ENCODE measurements at regions not wholly inside any gene's neighbourhood (a gene's known extent, or its start where the extent isn't known, plus 50 kb on each side); places are given as distances from the start of the nearest gene placed in this dataset.

GRCh38 chr9:108367188-108367587 lies 488.6 kb downstream of the ACTL7B start:
- Histone ChIP-seq H3K36me3 (no peaks in the 10 kb centered on the region), H3K27ac (no peak overlapping the region), H3K4me1 (no peaks in the 10 kb centered on the region), H3K27me3 (no peaks in the 10 kb centered on the region), H3K9me3 (no peaks in the 10 kb centered on the region), H3K4me3 (no peak overlapping the region)
- no peak for TF ChIP-seq EP300 (IDR thresholded peaks at IDR 0.05)
- no peak for TF ChIP-seq CTCF (IDR thresholded peaks at IDR 0.05)
- TF ChIP-seq POLR2AphosphoS5 (IDR thresholded peaks at IDR 0.05): no peak
- TF ChIP-seq POLR2A (IDR thresholded peaks at IDR 0.05): no peak
- no peak for DNase-seq
- intact Hi-C loops (cut with DNase I): no loop called here

GRCh38 chr9:108363311-108363710 lies 492.5 kb downstream of the ACTL7B start:
- TF ChIP-seq POLR2AphosphoS5 (IDR thresholded peaks at IDR 0.05) (no peak), POLR2A (IDR thresholded peaks at IDR 0.05) (no peak), CTCF (IDR thresholded peaks at IDR 0.05) (no peak), EP300 (IDR thresholded peaks at IDR 0.05) (no peak)
- 24 to 51% methylated on average over 1 of the region's 1 CpG for WGBS, 2 donors
- Histone ChIP-seq H3K9me3 (no peaks in the 10 kb centered on the region), H3K27ac (no peak overlapping the region), H3K4me1 (no peaks in the 10 kb centered on the region), H3K4me3 (no peak overlapping the region), H3K27me3 (no peaks in the 10 kb centered on the region), H3K36me3 (no peaks in the 10 kb centered on the region)
- DNase-seq: no peak
- intact Hi-C loops (cut with DNase I): no loop called here

GRCh38 chr9:108360304-108360703 lies 495.5 kb downstream of the ACTL7B start:
- no peak overlapping the region for H3K27ac ChIP-seq
- H3K9me3 ChIP-seq: no peaks in the 10 kb centered on the region
- intact Hi-C loops (cut with DNase I): no loop called here
- TF ChIP-seq POLR2A (IDR thresholded peaks at IDR 0.05): no peak
- DNase-seq: no peak
- H3K4me3 ChIP-seq: no peak overlapping the region
- H3K4me1 ChIP-seq: no peaks in the 10 kb centered on the region
- no peaks in the 10 kb centered on the region for H3K36me3 ChIP-seq
- no peaks in the 10 kb centered on the region for H3K27me3 ChIP-seq
- 95 to 96% methylated on average over 3 of the region's 3 CpGs for WGBS, 2 donors

- Histone ChIP-seq H3K9me3 (no peaks in the 10 kb centered on the region), H3K4me3 (no peak overlapping the region), H3K36me3 (no peaks in the 10 kb centered on the region), H3K27ac (no peak overlapping the region), H3K4me1 (no peaks in the 10 kb centered on the region), H3K27me3 (no peaks in the 10 kb centered on the region)
- TF ChIP-seq POLR2A (IDR thresholded peaks at IDR 0.05) (no peak), POLR2AphosphoS5 (IDR thresholded peaks at IDR 0.05) (no peak), EP300 (IDR thresholded peaks at IDR 0.05) (no peak), CTCF (IDR thresholded peaks at IDR 0.05) (no peak)
- intact Hi-C loops (cut with DNase I): no loop called here
- no peak for DNase-seq
- WGBS, 2 donors: 71 to 93% methylated on average over 2 of the region's 2 CpGs
These were observed 499.0 kb downstream of the ACTL7B start for GRCh38 chr9:108356806-108357205.

- intact Hi-C loops (cut with DNase I): no loop called here
- TF ChIP-seq CTCF (IDR thresholded peaks at IDR 0.05) (no peak), POLR2AphosphoS5 (IDR thresholded peaks at IDR 0.05) (no peak), POLR2A (IDR thresholded peaks at IDR 0.05) (no peak), EP300 (IDR thresholded peaks at IDR 0.05) (no peak)
These were observed 504.2 kb downstream of the ACTL7B start for GRCh38 chr9:108351571-108351970.

More at GRCh38 chr9:108351571-108351970, 504.2 kb downstream of the ACTL7B start:
- no peak for DNase-seq
- WGBS, 2 donors: 65 to 91% methylated on average over 5 of the region's 5 CpGs
- Histone ChIP-seq H3K27ac (no peak overlapping the region), H3K27me3 (no peaks in the 10 kb centered on the region), H3K36me3 (no peaks in the 10 kb centered on the region), H3K4me1 (peaks cover 0 to 16% (median 14%) of the 10 kb centered on the region in 4 donors), H3K9me3 (no peaks in the 10 kb centered on the region), H3K4me3 (no peak overlapping the region)
